ENCODE measurements at regions not wholly inside any gene's neighbourhood (a gene's known extent, or its start where the extent isn't known, plus 50 kb on each side); places are given as distances from the start of the nearest gene placed in this dataset.

GRCh38 chr3:111369958-111370357, 172.0 kb upstream of the CD96 start:
- TF ChIP-seq CTCF (IDR thresholded peaks at IDR 0.05; ENCODE audit: low read length) (no peak), EZH2phosphoT487 (IDR thresholded peaks at IDR 0.05; ENCODE audit: low read length) (no peak)
